ENCODE measurements at regions not wholly inside any gene's neighbourhood (a gene's known extent, or its start where the extent isn't known, plus 50 kb on each side); places are given as distances from the start of the nearest gene placed in this dataset.

- TF ChIP-seq CHD7 (IDR thresholded peaks at IDR 0.05; ENCODE audit: insufficient replicate concordance, low read length) (no peak), CEBPB (IDR thresholded peaks at IDR 0.05; ENCODE audit: low read depth, low read length) (no peak), BCL11A (IDR thresholded peaks at IDR 0.05; ENCODE audit: low read depth in 2 of 2, low read length in 2 of 2) (no peak), EZH2 (IDR thresholded peaks at IDR 0.05; ENCODE audit: low read depth, low read length, severe bottlenecking) (no peak), RFX5 (IDR thresholded peaks at IDR 0.05; ENCODE audit: borderline replicate concordance, low read depth, low read length) (no peak), JUND (IDR thresholded peaks at IDR 0.05; ENCODE audit: low read length) (no peak), SAP30 (IDR thresholded peaks at IDR 0.05; ENCODE audit: insufficient read depth, insufficient replicate concordance, low read length) (no peak), RXRA (IDR thresholded peaks at IDR 0.05; ENCODE audit: insufficient read depth, low read depth, low read length) (no peak), EP300 (IDR thresholded peaks at IDR 0.05; ENCODE audit: borderline replicate concordance in 1 of 2, low read depth in 2 of 2, low read length in 2 of 2) (no peak), RBBP5 (IDR thresholded peaks at IDR 0.05; ENCODE audit: borderline replicate concordance, low read depth, low read length) (no peak), GABPA (IDR thresholded peaks at IDR 0.05; ENCODE audit: borderline replicate concordance, insufficient read depth, low read length) (no peak), TBP (IDR thresholded peaks at IDR 0.05; ENCODE audit: low read depth, low read length) (no peak)
Measured at GRCh38 chr6:125667326-125667725, 82.1 kb upstream of the HEY2 start (continued).

Data from H1 (cell line).